HG03378 (cell line): ENCODE measurements at regions not wholly inside any gene's neighbourhood (a gene's known extent, or its start where the extent isn't known, plus 50 kb on each side); places are given as distances from the start of the nearest gene placed in this dataset.
"Not testable (repeated sequence)": the region's sequence is repeated elsewhere in the genome, so short reads cannot be mapped to it uniquely, and the experiment has no call there.

Experiments used
- ATAC-seq: cut with Tn5 transposase; IDR thresholded peaks from one replicate; pipeline ENCODE4 v1.9.1; 2021; ENCODE audit warnings: mild to moderate bottlenecking, moderate library complexity; ENCODE audit not compliant: unreplicated experiment

DNA sequence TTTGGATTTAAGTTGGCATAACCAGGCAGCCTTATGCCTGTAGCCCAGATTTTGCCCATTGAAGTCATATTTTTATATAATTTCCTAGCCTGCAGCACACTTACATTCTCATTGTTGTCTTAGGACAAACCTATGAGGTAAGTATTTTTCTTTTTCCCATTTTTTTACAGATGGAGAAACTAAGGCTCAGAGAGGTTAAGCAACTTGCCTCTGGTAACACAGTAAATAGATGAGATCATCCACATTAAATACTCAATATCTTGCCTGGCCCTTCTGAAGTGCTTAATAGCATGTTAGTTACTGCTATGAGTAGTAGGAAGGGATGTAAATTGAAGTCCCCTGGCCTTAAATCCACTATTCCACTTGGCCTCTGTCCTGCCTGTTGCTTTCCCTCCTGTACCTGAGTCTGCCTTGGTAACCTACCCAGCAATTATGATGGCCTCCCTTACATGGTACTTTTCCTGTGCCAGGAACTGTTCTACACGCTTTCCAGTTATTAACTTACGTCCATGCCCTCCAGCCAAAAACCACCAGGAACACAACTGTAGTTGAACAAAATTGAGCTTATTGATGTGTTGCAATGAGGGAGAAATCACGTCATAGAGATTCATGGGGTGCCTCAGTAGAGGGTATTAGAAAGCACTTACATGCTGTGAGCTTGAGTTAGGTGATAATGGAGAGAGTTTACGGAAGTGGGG is 111.6 kb upstream of the FGGY start:
- no peak for ATAC-seq

DNA sequence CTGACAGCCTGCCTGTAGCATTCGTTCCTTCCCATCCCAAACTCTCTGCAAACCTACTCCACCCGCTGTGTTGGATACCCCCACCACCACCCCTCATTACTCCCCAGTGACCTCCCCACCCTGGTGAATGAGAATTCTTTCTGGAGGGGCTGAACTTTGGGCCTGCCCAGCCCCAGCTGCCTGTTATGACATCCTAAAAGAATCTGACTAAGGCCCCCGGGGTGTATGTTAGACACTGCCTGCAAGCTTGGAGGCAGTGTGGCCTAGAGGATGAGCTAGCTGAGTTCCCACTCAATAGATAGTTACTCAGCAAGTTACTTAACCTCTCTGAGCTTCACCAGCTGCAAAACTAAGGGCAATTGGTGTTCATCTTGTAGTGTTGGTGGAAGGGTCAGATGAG is 110.2 kb upstream of the FGGY start:
- ATAC-seq = no peak

DNA sequence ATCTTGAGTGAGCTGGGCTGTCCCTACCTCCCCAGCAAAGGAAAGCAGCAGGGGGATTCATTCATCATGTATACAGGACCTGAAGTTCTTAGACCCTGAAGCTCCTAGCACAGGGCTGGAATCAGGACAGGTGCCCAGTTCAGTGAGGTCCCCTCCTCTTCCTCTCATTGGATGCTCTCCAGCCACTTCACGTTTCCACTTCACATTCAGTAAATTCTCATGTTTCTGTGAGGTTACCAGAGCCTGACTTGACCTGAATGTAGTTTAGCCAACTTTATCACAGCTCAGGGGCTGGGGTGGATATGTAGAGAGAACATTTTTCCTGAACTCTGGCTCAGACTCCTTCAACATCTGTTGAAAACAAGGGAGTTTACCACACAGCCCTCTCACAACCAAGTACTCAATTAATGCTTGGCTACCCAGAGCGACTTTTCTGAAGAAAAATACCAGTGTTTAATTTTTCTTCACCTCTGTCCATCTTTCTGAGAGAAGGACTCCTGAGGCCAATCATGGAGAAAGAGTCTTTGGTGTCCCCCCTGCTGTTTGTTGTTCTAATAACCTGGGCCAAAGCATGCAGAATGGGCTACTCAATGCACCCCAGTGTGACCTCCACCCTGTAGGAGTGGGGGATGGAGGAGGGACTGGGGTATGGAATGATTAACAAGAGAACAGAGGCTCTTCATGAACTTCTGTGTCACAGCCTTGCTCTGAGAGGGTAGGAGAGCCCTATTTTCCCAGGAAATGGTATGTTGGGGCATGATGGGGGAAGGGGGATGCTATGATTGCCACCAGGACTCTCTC is 108.3 kb upstream of the FGGY start:
- no peak for ATAC-seq

GRCh38 chr1:59193443-59194093 is 103.3 kb upstream of the FGGY start:
- no peak for ATAC-seq

DNA sequence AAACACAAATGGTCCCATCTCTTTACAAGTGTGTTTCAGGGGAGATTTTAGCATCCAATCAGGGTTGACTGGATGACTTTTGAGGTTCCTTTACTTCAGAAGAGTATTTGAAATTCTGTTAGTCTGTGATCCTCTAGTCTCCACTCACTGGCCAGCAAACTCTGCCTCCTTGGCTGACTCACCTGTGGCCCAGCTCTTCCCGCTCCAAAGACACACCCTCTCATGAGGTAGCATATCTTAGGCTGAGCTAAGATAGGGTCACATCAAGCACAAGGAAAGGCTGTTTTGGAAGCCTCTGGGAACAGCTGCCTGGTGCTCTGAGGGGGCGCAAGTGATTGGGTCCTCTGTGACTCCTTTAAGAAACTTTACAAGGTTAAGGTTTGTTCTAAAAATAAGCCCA is 102.3 kb upstream of the FGGY start:
- no peak for ATAC-seq

- no peak for ATAC-seq
Observed at GRCh38 chr1:59195151-59195550, 101.7 kb upstream of the FGGY start.

GRCh38 chr1:59198564-59198963 is 98.3 kb upstream of the FGGY start:
- no peak for ATAC-seq

DNA sequence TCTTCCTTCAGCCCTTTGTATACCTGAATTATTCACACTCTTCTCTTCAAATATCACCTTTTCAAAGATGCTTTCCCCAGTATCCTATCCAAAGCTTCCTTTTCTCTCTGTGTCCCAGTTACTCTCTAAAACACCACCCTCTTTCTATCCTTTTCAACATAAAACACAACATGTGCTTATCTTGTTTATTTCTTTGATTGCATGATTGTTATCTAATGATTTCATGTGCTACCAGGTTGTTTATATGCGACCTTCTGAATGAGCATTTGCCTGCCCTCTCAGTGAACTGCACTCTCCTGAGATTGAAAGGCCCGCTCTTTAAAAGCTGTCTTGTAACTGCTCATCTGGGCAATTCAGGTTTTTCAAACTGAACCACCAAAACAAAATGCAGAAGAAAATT is 97.7 kb upstream of the FGGY start:
- no peak for ATAC-seq

GRCh38 chr1:59199719-59200376 is 97.0 kb upstream of the FGGY start:
- ATAC-seq = no peak

DNA sequence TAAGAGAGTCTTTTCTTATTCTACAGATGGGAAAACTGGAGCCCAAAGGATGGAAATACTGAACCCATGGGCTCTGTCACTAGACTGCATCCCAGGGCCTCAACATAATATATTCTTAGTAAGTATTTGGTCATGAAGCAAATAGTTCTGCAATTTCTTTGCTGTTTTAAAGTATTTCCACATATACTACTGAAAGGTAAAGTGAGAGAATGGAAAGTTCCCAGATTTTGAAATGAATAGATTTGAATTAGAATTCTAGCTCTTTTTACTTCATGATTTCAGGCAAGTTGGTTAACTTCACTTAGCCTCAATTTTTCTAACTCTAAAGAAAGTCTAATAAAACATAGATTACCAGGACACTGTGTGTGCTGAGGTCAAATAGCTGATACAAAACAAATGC is 95.6 kb upstream of the FGGY start:
- ATAC-seq = no peak

DNA sequence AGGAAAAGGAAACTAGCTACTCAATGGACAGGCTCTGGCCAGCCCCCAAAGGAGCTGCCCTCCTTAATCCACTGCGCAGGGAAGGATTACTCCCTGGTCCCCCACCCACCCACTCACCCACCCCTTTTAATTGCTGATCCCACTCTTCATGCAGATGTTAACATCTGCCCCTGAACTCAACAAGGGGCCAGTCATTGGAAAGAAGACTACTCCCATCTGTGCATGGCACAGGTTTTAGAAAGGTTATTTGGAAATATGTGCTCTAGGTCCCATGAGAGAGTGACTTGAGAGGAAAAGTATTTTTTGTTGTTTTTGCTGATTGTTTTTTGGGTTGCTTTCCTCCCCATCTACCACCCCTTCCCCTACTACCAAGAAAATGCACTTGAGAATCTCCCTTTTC is 94.4 kb upstream of the FGGY start:
- ATAC-seq = no peak

DNA sequence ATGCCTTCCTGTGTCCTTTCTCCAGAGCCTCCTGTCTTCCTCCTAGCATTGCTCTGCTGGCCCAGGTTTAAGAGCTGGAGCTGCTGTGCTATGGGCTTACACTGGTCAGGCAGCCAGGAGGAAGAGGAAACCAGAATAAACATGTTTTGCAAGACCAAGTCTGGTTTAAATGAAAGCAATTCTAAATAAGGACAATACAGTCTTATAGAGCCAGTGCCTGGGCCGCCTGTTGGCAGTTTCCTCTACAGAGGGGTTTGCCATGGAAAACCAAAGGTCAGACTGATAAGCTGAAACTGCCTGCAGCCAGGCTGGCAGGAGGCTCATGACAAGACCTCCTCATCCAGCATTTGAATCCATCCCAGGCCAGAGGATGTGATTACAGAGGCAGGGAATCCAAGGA is 92.9 kb upstream of the FGGY start:
- no peak for ATAC-seq

- not testable (repeated sequence) for ATAC-seq
Observed at GRCh38 chr1:59206616-59207015, 90.3 kb upstream of the FGGY start.

DNA sequence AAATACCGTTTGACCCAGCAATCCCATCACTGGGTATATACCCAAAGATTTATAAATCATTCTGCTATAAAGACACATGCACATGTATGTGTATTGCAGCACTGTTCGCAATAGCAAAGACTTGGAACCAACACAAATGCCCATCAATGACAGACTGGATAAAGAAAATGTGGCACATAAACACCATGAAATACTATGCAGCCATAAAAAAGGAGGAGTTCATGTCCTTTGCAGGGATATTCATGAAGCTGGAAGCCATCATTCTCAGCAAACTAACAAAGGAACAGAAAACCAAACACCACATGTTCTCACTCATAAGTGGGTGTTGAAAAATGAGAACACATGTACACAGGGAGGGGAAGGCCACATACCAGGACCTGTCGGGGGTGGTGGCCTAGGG is 86.5 kb upstream of the FGGY start:
- not testable (repeated sequence) for ATAC-seq

DNA sequence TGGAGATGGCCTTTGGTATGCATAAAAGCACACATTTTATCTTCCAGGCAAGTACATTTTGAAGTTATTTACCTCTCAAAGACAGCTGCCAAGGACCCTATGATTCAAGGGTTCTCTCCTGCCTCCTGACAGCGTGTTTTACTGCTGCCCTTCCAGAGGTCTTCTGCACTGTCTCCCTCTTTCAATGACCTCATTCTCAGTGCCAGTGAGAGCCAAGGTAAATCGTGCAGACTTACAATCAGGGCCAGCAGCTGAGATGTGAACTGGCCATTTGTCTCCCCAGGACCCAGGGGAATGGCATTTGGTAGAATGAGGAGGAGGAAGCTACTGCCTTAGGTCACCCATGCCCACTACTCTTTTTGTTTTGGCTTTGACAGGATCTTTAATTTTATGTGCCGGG is 84.2 kb upstream of the FGGY start:
- no peak for ATAC-seq

GRCh38 chr1:59214248-59215208 is 82.4 kb upstream of the FGGY start:
- no peak for ATAC-seq

GRCh38 chr1:59215766-59216291 is 81.1 kb upstream of the FGGY start:
- ATAC-seq = no peak

- not testable (repeated sequence) for ATAC-seq
Observed at GRCh38 chr1:59217439-59217838, 79.5 kb upstream of the FGGY start.

GRCh38 chr1:59218521-59219236 is 78.2 kb upstream of the FGGY start:
- no peak for ATAC-seq
